Endothelial cell of umbilical vein (primary cell): ENCODE measurements at regions not wholly inside any gene's neighbourhood (a gene's known extent, or its start where the extent isn't known, plus 50 kb on each side); places are given as distances from the start of the nearest gene placed in this dataset.

Experiments used
- CTCF ChIP-seq, 2 donors: IDR thresholded peaks; 1 replicate in 1 of 2; 2 replicates in 1 of 2; pipeline ENCODE4 v1.5.1; 2011; ENCODE audit warnings: low read length in 2 of 2, mild to moderate bottlenecking in 2 of 2, moderate library complexity in 2 of 2, control low read depth in 1 of 2, inconsistent platforms in 1 of 2, low read depth in 1 of 2; ENCODE audit not compliant: insufficient read depth in 1 of 2; ENCODE audit errors: extremely low read depth in 1 of 2
- GATA2 ChIP-seq: IDR thresholded peaks from 2 replicates; pipeline ENCODE4 v1.7.0; 2011; ENCODE audit warnings: low read depth, mild to moderate bottlenecking, moderate library complexity, mixed read lengths, low read length; ENCODE audit not compliant: insufficient read length, insufficient read depth

GRCh38 chr2:114231921-114232320 is 210.5 kb upstream of the DPP10 start:
- TF ChIP-seq GATA2 (no peak), CTCF (IDR thresholded peaks at IDR 0.05; ENCODE audit: extremely low read depth in 1 of 2, insufficient read depth in 1 of 2, low read depth in 1 of 2, low read length in 2 of 2) (no peak)
